ENCODE measurements at regions not wholly inside any gene's neighbourhood (a gene's known extent, or its start where the extent isn't known, plus 50 kb on each side); places are given as distances from the start of the nearest gene placed in this dataset.

DNA sequence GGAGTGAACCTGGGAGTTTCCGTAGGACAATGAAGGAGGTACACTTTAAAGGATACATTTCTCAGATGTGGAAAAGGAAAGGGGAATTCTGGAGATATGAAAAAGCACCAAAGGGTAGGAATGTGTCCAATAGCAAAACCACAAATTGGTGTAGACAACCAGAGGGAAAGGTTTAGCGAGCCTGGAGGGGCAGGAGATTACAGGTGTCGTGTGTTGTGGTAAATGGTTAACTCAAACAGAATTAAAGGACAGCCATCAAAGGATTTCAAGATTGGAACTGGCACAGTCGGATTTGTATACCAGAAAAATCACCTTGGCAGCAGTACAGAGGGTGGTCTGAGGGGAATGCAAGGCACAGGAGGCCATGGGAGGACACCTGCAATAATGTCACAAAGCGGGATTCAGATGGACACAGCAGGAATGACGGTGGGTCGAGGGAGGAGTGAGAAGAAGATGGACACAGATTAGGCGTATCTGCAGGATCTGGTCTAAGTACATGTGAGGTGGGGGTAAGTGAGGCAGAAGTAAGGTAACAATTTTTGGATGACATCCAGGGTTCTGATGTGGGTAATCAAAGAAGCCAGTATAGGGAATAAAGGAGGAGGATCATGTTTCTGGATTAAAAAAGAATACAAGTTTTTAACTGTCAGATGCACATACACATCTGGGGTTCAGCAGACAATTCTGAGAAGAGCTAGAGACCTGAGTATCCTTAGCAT is 361.6 kb downstream of the KLF12 start:
- TF ChIP-seq, protein P1, sequence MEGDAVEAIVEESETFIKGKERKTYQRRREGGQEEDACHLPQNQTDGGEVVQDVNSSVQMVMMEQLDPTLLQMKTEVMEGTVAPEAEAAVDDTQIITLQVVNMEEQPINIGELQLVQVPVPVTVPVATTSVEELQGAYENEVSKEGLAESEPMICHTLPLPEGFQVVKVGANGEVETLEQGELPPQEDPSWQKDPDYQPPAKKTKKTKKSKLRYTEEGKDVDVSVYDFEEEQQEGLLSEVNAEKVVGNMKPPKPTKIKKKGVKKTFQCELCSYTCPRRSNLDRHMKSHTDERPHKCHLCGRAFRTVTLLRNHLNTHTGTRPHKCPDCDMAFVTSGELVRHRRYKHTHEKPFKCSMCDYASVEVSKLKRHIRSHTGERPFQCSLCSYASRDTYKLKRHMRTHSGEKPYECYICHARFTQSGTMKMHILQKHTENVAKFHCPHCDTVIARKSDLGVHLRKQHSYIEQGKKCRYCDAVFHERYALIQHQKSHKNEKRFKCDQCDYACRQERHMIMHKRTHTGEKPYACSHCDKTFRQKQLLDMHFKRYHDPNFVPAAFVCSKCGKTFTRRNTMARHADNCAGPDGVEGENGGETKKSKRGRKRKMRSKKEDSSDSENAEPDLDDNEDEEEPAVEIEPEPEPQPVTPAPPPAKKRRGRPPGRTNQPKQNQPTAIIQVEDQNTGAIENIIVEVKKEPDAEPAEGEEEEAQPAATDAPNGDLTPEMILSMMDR (IDR thresholded peaks at IDR 0.05; ENCODE audit: insufficient read depth, low read depth, low read length, missing control alignments) = no peak
- no peak overlapping the region for H3K4me3 ChIP-seq (ENCODE audit: low read length)
- DNase-seq (ENCODE audit: low read depth) = no peak

- TF ChIP-seq, protein P1 (IDR thresholded peaks at IDR 0.05; ENCODE audit: insufficient read depth, low read depth, low read length, missing control alignments) = peak; percentile 47
- peak; percentile 19 for DNase-seq (ENCODE audit: low read depth)
- no peak overlapping the region for H3K4me3 ChIP-seq (ENCODE audit: low read length)
Measured at GRCh38 chr13:73767747-73768315, 366.4 kb downstream of the KLF12 start.

DNA sequence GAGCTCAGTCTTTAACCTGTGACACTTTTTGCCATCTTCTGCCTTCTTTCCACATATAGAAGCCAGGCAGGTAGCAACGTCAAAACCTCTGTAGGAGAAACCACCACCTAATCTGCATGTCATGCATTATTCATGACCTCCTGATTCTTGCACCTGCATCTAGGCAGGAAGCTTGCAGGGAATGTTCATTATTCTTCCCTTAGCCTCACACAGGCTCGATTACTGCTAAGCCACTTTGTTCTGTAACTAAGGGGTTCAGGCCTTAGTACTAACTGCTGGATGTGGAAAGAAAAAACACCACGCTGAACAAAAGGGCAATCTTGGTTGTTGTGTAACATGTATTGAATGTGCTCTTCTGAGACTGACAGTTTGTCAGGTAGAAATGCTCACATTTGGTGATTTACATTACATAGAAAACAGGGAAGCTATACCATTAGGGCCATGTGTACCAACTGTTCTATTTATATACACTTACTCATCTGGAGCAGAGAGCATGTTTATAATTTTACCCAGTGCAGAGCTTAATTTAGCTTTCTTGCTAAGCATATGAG is 366.9 kb downstream of the KLF12 start:
- TF ChIP-seq, protein P1 (IDR thresholded peaks at IDR 0.05; ENCODE audit: insufficient read depth, low read depth, low read length, missing control alignments) = no peak
- DNase-seq (ENCODE audit: low read depth) = no peak
- H3K4me3 ChIP-seq (ENCODE audit: low read length) = no peak overlapping the region

GRCh38 chr13:73765651-73766384 is 368.4 kb downstream of the KLF12 start:
- DNase-seq (ENCODE audit: low read depth) = peak; percentile 27
- TF ChIP-seq, protein P1 (IDR thresholded peaks at IDR 0.05; ENCODE audit: insufficient read depth, low read depth, low read length, missing control alignments) = no peak
- no peak overlapping the region for H3K4me3 ChIP-seq (ENCODE audit: low read length)

- no peak for DNase-seq (ENCODE audit: low read depth)
- no peak overlapping the region for H3K4me3 ChIP-seq (ENCODE audit: low read length)
- TF ChIP-seq, protein P1 (IDR thresholded peaks at IDR 0.05; ENCODE audit: insufficient read depth, low read depth, low read length, missing control alignments) = no peak
Measured at GRCh38 chr13:73759434-73759833, 374.8 kb downstream of the KLF12 start.

GRCh38 chr13:73757481-73758233 is 376.5 kb downstream of the KLF12 start:
- DNase-seq (ENCODE audit: low read depth) = no peak
- TF ChIP-seq, protein P1 (IDR thresholded peaks at IDR 0.05; ENCODE audit: insufficient read depth, low read depth, low read length, missing control alignments) = no peak
- no peak overlapping the region for H3K4me3 ChIP-seq (ENCODE audit: low read length)
